ENCODE measurements at regions not wholly inside any gene's neighbourhood (a gene's known extent, or its start where the extent isn't known, plus 50 kb on each side); places are given as distances from the start of the nearest gene placed in this dataset.
"Not testable (repeated sequence)": the region's sequence is repeated elsewhere in the genome, so short reads cannot be mapped to it uniquely, and the experiment has no call there.

- no peaks in the 10 kb centered on the region for H3K9me3 ChIP-seq (ENCODE audit: control insufficient read depth, low read length)
- no peak overlapping the region for H3K9ac ChIP-seq
- no peak overlapping the region for H2AFZ ChIP-seq
- H3K36me3 ChIP-seq (ENCODE audit: control insufficient read depth, insufficient read depth, low read length): no peaks in the 10 kb centered on the region
- H3K79me2 ChIP-seq: no peaks in the 10 kb centered on the region
- H3K27ac ChIP-seq: no peak overlapping the region
- H3K4me3 ChIP-seq (ENCODE audit: low read depth, low read length): no peak overlapping the region
- no peaks in the 10 kb centered on the region for H3K27me3 ChIP-seq (ENCODE audit: control insufficient read depth, insufficient read depth, low read length)
- no peak for TF ChIP-seq CTCF (IDR thresholded peaks at IDR 0.05)
- H3K4me2 ChIP-seq (ENCODE audit: low read length): no peak overlapping the region
- H3K4me1 ChIP-seq: no peaks in the 10 kb centered on the region
Measured at GRCh38 chr5:120106912-120107525, 357.1 kb upstream of the PRR16 start.

DNA sequence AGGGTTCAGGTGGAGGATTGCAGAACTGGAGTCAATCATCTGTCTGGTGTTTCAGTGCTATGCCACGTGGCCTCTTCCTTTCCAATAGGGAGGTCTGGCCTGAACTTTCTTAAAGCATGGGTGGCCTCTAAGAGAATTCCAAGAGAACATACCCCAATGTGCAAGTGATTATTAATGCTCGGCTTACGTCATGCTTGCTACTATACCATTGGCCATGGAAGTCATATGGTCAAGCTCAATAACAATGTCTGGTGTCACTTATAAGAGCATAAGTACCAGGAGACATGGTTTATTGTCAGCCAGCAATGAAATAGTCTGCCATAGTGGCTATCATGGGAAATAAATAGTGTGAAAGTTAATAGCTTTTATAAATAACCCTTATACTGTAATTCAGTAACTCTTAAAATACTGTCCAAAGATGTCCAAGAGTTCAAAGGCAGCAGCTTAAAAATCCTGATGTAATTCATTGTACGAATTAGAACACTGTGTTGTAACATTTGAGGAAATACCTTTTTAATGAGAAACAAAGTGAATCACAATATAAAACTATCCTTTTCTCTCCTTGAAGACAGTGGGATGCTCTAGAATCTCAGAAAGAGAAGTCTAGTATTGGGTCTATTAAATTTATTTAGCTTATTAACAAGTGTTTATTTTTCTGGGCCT is 355.4 kb upstream of the PRR16 start:
- no peak overlapping the region for H3K4me3 ChIP-seq (ENCODE audit: low read depth, low read length)
- no peak overlapping the region for H3K4me2 ChIP-seq (ENCODE audit: low read length)
- no peak overlapping the region for H3K9ac ChIP-seq
- H3K4me1 ChIP-seq: no peaks in the 10 kb centered on the region
- no peaks in the 10 kb centered on the region for H3K36me3 ChIP-seq (ENCODE audit: control insufficient read depth, insufficient read depth, low read length)
- TF ChIP-seq CTCF (IDR thresholded peaks at IDR 0.05): no peak
- no peak overlapping the region for H2AFZ ChIP-seq
- no peaks in the 10 kb centered on the region for H3K9me3 ChIP-seq (ENCODE audit: control insufficient read depth, low read length)
- H3K79me2 ChIP-seq: no peaks in the 10 kb centered on the region
- no peak overlapping the region for H3K27ac ChIP-seq
- no peaks in the 10 kb centered on the region for H3K27me3 ChIP-seq (ENCODE audit: control insufficient read depth, insufficient read depth, low read length)

DNA sequence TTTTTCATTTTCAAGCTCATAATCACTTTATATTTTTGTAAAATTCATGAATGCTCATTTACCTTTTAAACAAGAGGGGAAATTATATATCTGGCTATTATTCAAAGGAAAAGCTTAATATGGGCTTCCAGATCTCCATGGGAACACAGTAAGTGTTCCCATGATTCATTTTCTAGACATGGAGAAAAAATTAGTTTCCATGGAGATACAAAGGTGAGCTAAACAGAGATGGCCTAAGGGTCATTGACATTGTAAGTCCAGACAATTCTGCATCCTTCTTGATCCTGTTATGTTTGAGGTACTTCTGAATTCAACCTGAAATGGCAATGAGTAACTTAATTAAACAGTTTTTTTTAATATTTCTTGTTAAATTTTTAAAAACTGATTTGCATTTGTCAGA is 341.4 kb upstream of the PRR16 start:
- H3K4me1 ChIP-seq: no peaks in the 10 kb centered on the region
- no peaks in the 10 kb centered on the region for H3K9me3 ChIP-seq (ENCODE audit: control insufficient read depth, low read length)

DNA sequence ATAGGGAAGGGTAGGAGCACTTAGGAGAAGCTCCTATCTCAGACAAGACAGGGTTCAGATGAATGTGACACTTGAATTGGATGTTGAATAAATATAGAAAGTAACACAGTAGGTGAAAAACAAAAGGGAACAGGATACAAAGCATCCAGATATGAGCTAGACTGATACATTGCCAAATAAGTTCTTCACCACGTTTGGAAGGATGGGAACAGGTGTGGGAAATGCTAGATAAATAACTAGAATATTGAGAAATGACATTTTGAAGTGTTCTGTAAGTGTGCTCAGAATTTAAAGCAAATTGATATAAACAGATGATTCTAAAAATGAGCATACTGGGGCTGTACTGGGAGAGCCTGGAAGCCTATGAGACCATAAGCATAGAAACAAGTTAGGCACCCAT is 340.1 kb upstream of the PRR16 start:
- Histone ChIP-seq H3K27ac (no peak overlapping the region), H3K79me2 (no peaks in the 10 kb centered on the region), H3K4me3 (ENCODE audit: low read depth, low read length) (no peak overlapping the region), H3K4me1 (no peaks in the 10 kb centered on the region), H3K9ac (no peak overlapping the region), H3K4me2 (ENCODE audit: low read length) (no peak overlapping the region), H3K27me3 (ENCODE audit: control insufficient read depth, insufficient read depth, low read length) (no peaks in the 10 kb centered on the region), H3K9me3 (ENCODE audit: control insufficient read depth, low read length) (no peaks in the 10 kb centered on the region), H2AFZ (no peak overlapping the region), H3K36me3 (ENCODE audit: control insufficient read depth, insufficient read depth, low read length) (no peaks in the 10 kb centered on the region)
- TF ChIP-seq CTCF (IDR thresholded peaks at IDR 0.05): no peak

More for the DNA sequence above, 341.4 kb upstream of the PRR16 start:
- Histone ChIP-seq H3K27me3 (ENCODE audit: control insufficient read depth, insufficient read depth, low read length) (no peaks in the 10 kb centered on the region), H3K36me3 (ENCODE audit: control insufficient read depth, insufficient read depth, low read length) (no peaks in the 10 kb centered on the region), H3K27ac (no peak overlapping the region), H2AFZ (no peak overlapping the region), H3K9ac (no peak overlapping the region), H3K4me3 (ENCODE audit: low read depth, low read length) (no peak overlapping the region), H3K4me2 (ENCODE audit: low read length) (no peak overlapping the region), H3K79me2 (no peaks in the 10 kb centered on the region)
- no peak for TF ChIP-seq CTCF (IDR thresholded peaks at IDR 0.05)

GRCh38 chr5:120124961-120125360 is 339.1 kb upstream of the PRR16 start:
- no peak for TF ChIP-seq CTCF (IDR thresholded peaks at IDR 0.05)
- no peaks in the 10 kb centered on the region for H3K4me1 ChIP-seq
- no peaks in the 10 kb centered on the region for H3K79me2 ChIP-seq
- H3K4me2 ChIP-seq (ENCODE audit: low read length): no peak overlapping the region
- H3K27me3 ChIP-seq (ENCODE audit: control insufficient read depth, insufficient read depth, low read length): no peaks in the 10 kb centered on the region
- no peak overlapping the region for H3K9ac ChIP-seq
- no peak overlapping the region for H2AFZ ChIP-seq
- H3K4me3 ChIP-seq (ENCODE audit: low read depth, low read length): no peak overlapping the region
- H3K36me3 ChIP-seq (ENCODE audit: control insufficient read depth, insufficient read depth, low read length): no peaks in the 10 kb centered on the region
- no peak overlapping the region for H3K27ac ChIP-seq
- H3K9me3 ChIP-seq (ENCODE audit: control insufficient read depth, low read length): no peaks in the 10 kb centered on the region

DNA sequence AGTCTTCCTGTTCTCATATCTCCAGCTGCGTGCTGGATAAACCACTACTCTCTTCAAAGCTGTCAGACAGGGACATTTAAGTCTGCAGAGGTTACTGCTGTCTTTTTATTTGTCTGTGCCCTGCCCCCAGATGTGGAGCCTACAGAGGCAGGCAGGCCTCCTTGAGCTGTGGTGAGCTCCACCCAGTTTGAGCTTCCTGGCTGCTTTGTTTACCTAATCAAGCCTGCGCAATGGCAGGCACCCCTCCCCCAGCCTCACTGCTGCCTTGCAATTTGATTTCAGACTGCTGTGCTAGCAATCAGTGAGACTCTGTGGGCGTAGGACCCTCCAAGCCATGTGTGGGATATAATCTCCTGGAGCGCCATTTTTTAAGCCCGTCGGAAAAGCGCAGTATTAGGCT is 331.8 kb upstream of the PRR16 start:
- H3K79me2 ChIP-seq; H3K36me3 ChIP-seq (ENCODE audit: control insufficient read depth, insufficient read depth, low read length); H3K9ac ChIP-seq; H3K4me1 ChIP-seq; H2AFZ ChIP-seq; H3K4me3 ChIP-seq (ENCODE audit: low read depth, low read length); H3K9me3 ChIP-seq (ENCODE audit: control insufficient read depth, low read length); H3K27ac ChIP-seq; H3K27me3 ChIP-seq (ENCODE audit: control insufficient read depth, insufficient read depth, low read length); H3K4me2 ChIP-seq (ENCODE audit: low read length): not testable (repeated sequence)
